ENCODE measurements at regions not wholly inside any gene's neighbourhood (a gene's known extent, or its start where the extent isn't known, plus 50 kb on each side); places are given as distances from the start of the nearest gene placed in this dataset.

DNA sequence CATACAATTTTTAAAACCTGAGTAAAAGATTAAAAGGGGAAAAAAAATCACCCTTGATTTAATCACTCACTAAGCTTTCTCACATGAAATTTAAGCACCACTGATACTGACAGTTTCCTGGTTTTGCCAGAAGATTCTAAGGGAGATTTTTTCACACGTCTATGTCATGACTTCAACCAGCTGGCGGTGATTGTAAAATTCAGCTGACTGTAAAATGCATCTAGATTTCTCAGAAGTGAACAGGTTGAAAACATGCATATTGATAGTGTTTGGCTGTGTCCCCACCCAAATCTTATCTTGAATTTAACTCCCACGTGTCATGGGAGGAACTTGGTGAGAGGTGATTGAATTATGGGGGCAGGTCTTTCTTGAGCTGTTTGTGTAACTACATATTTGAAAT, 566.8 kb downstream of the PCDH18 start:
- no peaks in the 10 kb centered on the region for H4K20me1 ChIP-seq (ENCODE audit: insufficient read depth, low read length)
- no peak for DNase-seq
- H3K4me1 ChIP-seq (ENCODE audit: control insufficient read depth, insufficient read depth, low read length): no peaks in the 10 kb centered on the region
- no peak overlapping the region for H3K27ac ChIP-seq (ENCODE audit: insufficient read depth, low read length)
- H3K56ac ChIP-seq (ENCODE audit: extremely low read depth, insufficient read depth, low read length): no peak overlapping the region
- H3K27me3 ChIP-seq (ENCODE audit: control insufficient read depth, insufficient read depth, low read length): no peaks in the 10 kb centered on the region
- ChIA-PET CTCF (no interaction called here), POLR2A (ENCODE audit: unreplicated experiment) (no interaction called here)
- ATAC-seq (ENCODE audit: low read depth): no peak
- H3K14ac ChIP-seq (replicated peaks; ENCODE audit: low read depth, low read length): no peak overlapping the region
- no peak overlapping the region for H4K5ac ChIP-seq (ENCODE audit: low read depth, low read length)
- no peak overlapping the region for H2AFZ ChIP-seq (replicated peaks; ENCODE audit: low read length, poor library complexity)
- no peaks in the 10 kb centered on the region for H3K9me3 ChIP-seq (ENCODE audit: control insufficient read depth, insufficient read depth, low read length)
- H2BK20ac ChIP-seq (ENCODE audit: low read depth, low read length): no peak overlapping the region
- H2AK9ac ChIP-seq (replicated peaks; ENCODE audit: low read depth, low read length, poor library complexity): no peak overlapping the region
- TF ChIP-seq, protein P1, sequence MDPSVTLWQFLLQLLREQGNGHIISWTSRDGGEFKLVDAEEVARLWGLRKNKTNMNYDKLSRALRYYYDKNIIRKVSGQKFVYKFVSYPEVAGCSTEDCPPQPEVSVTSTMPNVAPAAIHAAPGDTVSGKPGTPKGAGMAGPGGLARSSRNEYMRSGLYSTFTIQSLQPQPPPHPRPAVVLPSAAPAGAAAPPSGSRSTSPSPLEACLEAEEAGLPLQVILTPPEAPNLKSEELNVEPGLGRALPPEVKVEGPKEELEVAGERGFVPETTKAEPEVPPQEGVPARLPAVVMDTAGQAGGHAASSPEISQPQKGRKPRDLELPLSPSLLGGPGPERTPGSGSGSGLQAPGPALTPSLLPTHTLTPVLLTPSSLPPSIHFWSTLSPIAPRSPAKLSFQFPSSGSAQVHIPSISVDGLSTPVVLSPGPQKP (IDR thresholded peaks at IDR 0.05; ENCODE audit: borderline replicate concordance, low read depth, low read length): no peak
- TF ChIP-seq, protein P2, sequence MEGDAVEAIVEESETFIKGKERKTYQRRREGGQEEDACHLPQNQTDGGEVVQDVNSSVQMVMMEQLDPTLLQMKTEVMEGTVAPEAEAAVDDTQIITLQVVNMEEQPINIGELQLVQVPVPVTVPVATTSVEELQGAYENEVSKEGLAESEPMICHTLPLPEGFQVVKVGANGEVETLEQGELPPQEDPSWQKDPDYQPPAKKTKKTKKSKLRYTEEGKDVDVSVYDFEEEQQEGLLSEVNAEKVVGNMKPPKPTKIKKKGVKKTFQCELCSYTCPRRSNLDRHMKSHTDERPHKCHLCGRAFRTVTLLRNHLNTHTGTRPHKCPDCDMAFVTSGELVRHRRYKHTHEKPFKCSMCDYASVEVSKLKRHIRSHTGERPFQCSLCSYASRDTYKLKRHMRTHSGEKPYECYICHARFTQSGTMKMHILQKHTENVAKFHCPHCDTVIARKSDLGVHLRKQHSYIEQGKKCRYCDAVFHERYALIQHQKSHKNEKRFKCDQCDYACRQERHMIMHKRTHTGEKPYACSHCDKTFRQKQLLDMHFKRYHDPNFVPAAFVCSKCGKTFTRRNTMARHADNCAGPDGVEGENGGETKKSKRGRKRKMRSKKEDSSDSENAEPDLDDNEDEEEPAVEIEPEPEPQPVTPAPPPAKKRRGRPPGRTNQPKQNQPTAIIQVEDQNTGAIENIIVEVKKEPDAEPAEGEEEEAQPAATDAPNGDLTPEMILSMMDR (conservative IDR thresholded peaks at IDR 0.05; ENCODE audit: low read depth, low read length): no peak
- TF ChIP-seq POLR2A (IDR thresholded peaks at IDR 0.05; ENCODE audit: low read depth, low read length) (no peak), MAZ (IDR thresholded peaks at IDR 0.05; ENCODE audit: borderline replicate concordance, low read depth, low read length) (no peak)
- no peaks in the 10 kb centered on the region for H3K36me3 ChIP-seq (ENCODE audit: control insufficient read depth, insufficient read depth, low read length)
- no CpG with 5 or more reads among the region's 3 CpGs for WGBS, 2 experiments (ENCODE audit: extremely low coverage in 2 of 2, insufficient read length in 1 of 2)
- no peak overlapping the region for H3K4me3 ChIP-seq (ENCODE audit: insufficient read depth, low read depth, low read length)
- no peak overlapping the region for H3K23ac ChIP-seq (ENCODE audit: low read depth, low read length)
- no peak overlapping the region for H3K4me2 ChIP-seq (ENCODE audit: low read depth, low read length)
- H3K9ac ChIP-seq (ENCODE audit: low read depth, low read length): no peak overlapping the region
- H2BK5ac ChIP-seq (ENCODE audit: low read depth, low read length, poor library complexity, severe bottlenecking): no peak overlapping the region
- no peak overlapping the region for H4K8ac ChIP-seq (ENCODE audit: low read depth in 2 of 2, low read length in 2 of 2)
- H3K9me1 ChIP-seq (ENCODE audit: insufficient read depth, low read length): no peaks in the 10 kb centered on the region
- BruUV-seq (replicated peaks): no TSS peak
- in situ Hi-C loops (cut with MboI; ENCODE audit: low sequenced_read_pairs) (no loop called here), intact Hi-C loops (cut with micrococcal nuclease) (no loop called here), dilution Hi-C loops (cut with HindIII; ENCODE audit: low sequenced_read_pairs, unreplicated experiment) (no loop called here)
- H4K91ac ChIP-seq (ENCODE audit: insufficient read depth, low read depth, low read length): no peak overlapping the region
- H3K18ac ChIP-seq (ENCODE audit: low read depth, low read length): no peak overlapping the region
- H2AK5ac ChIP-seq (ENCODE audit: low read depth, low read length): no peak overlapping the region
- H3K79me1 ChIP-seq (ENCODE audit: low read depth in 1 of 2, low read length in 2 of 2): no peaks in the 10 kb centered on the region
- H3K4ac ChIP-seq (ENCODE audit: low read depth, low read length): no peak overlapping the region
- no peak overlapping the region for H2BK15ac ChIP-seq (ENCODE audit: low read depth, low read length)
- H2BK120ac ChIP-seq (ENCODE audit: low read depth, low read length): no peak overlapping the region

All from IMR-90 (cell line).